Gastrocnemius medialis (tissue), 4 donors: ENCODE measurements at regions not wholly inside any gene's neighbourhood (a gene's known extent, or its start where the extent isn't known, plus 50 kb on each side); places are given as distances from the start of the nearest gene placed in this dataset.

Experiments used
- ATAC-seq, 2 donors: fragments of 150-250 bp; one replicate each; pipeline ENCODE4 v1.9.1; 2016
- DNase-seq, 2 donors: peaks; one replicate each; pipeline ENCODE4 v3.0.0-alpha.2; 2019
- H3K27ac ChIP-seq, 4 donors: fragments of 200-600 bp; sonication (generic); 1 replicate in 1 of 4; 2 replicates in 3 of 4; pipeline ENCODE4 v1.5.1; 2016 to 2018; ENCODE audit warnings: mild to moderate bottlenecking in 2 of 4, moderate library complexity in 1 of 4
- H3K27me3 ChIP-seq, 3 donors: fragments of 200-600 bp; sonication (generic) in 2 of 3; 1 replicate in 1 of 3; 2 replicates in 2 of 3; pipeline versions ENCODE4 v1.5.1 to v1.6.0; 2016 to 2019; ENCODE audit warnings: mild to moderate bottlenecking in 1 of 3, moderate library complexity in 1 of 3
- H3K36me3 ChIP-seq, 2 donors: fragments of 200-600 bp; sonication (generic) in 1 of 2; one replicate each; pipeline ENCODE4 v1.5.1; 2017 to 2018
- H3K4me1 ChIP-seq, 2 donors: fragments of 200-600 bp; sonication (generic) in 1 of 2; one replicate each; pipeline ENCODE4 v1.5.1; 2016 to 2017; ENCODE audit warnings: mild to moderate bottlenecking in 2 of 2
- H3K4me3 ChIP-seq, 4 donors: fragments of 200-600 bp; sonication (generic) in 3 of 4; 1 replicate in 1 of 4; 2 replicates in 3 of 4; pipeline ENCODE4 v1.5.1; 2016 to 2019; ENCODE audit warnings: mild to moderate bottlenecking in 2 of 4
- H3K9me3 ChIP-seq, 3 donors: fragments of 200-600 bp; sonication (generic) in 2 of 3; 1 replicate in 1 of 3; 2 replicates in 2 of 3; pipeline ENCODE4 v1.5.1; 2016 to 2019
- CTCF ChIP-seq, 5 experiments: fragments of 450-650 bp in 3 of 5; fragments of 200-600 bp in 2 of 5; sonication (generic) in 2 of 5; IDR thresholded peaks in 4 of 5; conservative IDR thresholded peaks in 1 of 5; 1 replicate in 4 of 5; 2 replicates in 1 of 5; pipeline ENCODE4 v1.5.1; 2016 to 2019; ENCODE audit warnings: antibody characterized with exemption in 5 of 5, mild to moderate bottlenecking in 3 of 5, moderate library complexity in 3 of 5
- POLR2A ChIP-seq, 2 donors: fragments of 450-650 bp; IDR thresholded peaks; one replicate each; pipeline ENCODE4 v1.6.1; 2017; ENCODE audit warnings: antibody characterized with exemption in 2 of 2, mild to moderate bottlenecking in 2 of 2, moderate library complexity in 2 of 2
- in situ Hi-C, 4 donors: fragments of 200-750 bp; cut with MboI; loops; one replicate each; pipeline versions ENCODE4 v1.15.0 to v1.8.0; 2017; ENCODE audit warnings: low sequenced_read_pairs in 4 of 4
- intact Hi-C: fragments of 100-400 bp; cut with DNase I; formaldehyde crosslinking; loops from one replicate; pipeline ENCODE4 v1.15.1; 2023; ENCODE audit warnings: low total_unique reads

GRCh38 chr3:181050738-181051137, 61.2 kb upstream of the DNAJC19 start:
- Histone ChIP-seq H3K27ac (no peak overlapping the region), H3K4me3 (no peak overlapping the region), H3K27me3 (no peaks in the 10 kb centered on the region), H3K4me1 (no peaks in the 10 kb centered on the region), H3K36me3 (no peaks in the 10 kb centered on the region), H3K9me3 (no peaks in the 10 kb centered on the region)
- DNase-seq (no peak), ATAC-seq (no peak)
- in situ Hi-C loops (no loop called here), intact Hi-C loops (no loop called here)
- TF ChIP-seq CTCF (IDR thresholded peaks at IDR 0.05 in 4 of 5, conservative IDR thresholded peaks at IDR 0.05 in 1 of 5), result no peak
- no peak for TF ChIP-seq POLR2A (IDR thresholded peaks at IDR 0.05)

GRCh38 chr3:181040030-181040429, 50.5 kb upstream of the DNAJC19 start:
- TF ChIP-seq POLR2A (IDR thresholded peaks at IDR 0.05) (no peak), CTCF (IDR thresholded peaks at IDR 0.05 in 4 of 5, conservative IDR thresholded peaks at IDR 0.05 in 1 of 5) (no peak)
- DNase-seq (no peak), ATAC-seq (no peak)
- no peak overlapping the region for H3K27ac ChIP-seq
- H3K4me3 ChIP-seq, result no peak overlapping the region
- H3K36me3 ChIP-seq, result no peaks in the 10 kb centered on the region
- intact Hi-C loops, result no loop called here
- no peaks in the 10 kb centered on the region for H3K4me1 ChIP-seq
- in situ Hi-C loops, result no loop called here
- no peaks in the 10 kb centered on the region for H3K9me3 ChIP-seq
- H3K27me3 ChIP-seq, result no peaks in the 10 kb centered on the region
